ENCODE measurements at regions not wholly inside any gene's neighbourhood (a gene's known extent, or its start where the extent isn't known, plus 50 kb on each side); places are given as distances from the start of the nearest gene placed in this dataset.

- no peak for TF ChIP-seq POLR2A (IDR thresholded peaks at IDR 0.05)
- no peak for TF ChIP-seq CTCF (IDR thresholded peaks at IDR 0.05 in 4 of 5, conservative IDR thresholded peaks at IDR 0.05 in 1 of 5)
- no peaks in the 10 kb centered on the region for H3K4me1 ChIP-seq
- DNase-seq = no peak
- in situ Hi-C loops (cut with MboI; ENCODE audit: low sequenced_read_pairs in 4 of 4) (no loop called here), intact Hi-C loops (cut with DNase I; ENCODE audit: low total_unique reads) (no loop called here)
- H3K27me3 ChIP-seq = no peaks in the 10 kb centered on the region
- no peaks in the 10 kb centered on the region for H3K36me3 ChIP-seq
- H3K4me3 ChIP-seq = no peak overlapping the region
- no peak overlapping the region for H3K27ac ChIP-seq
- no peaks in the 10 kb centered on the region for H3K9me3 ChIP-seq
- ATAC-seq = no peak
Observed at GRCh38 chr12:30090258-30090657, 306.5 kb upstream of the TMTC1 start.

DNA sequence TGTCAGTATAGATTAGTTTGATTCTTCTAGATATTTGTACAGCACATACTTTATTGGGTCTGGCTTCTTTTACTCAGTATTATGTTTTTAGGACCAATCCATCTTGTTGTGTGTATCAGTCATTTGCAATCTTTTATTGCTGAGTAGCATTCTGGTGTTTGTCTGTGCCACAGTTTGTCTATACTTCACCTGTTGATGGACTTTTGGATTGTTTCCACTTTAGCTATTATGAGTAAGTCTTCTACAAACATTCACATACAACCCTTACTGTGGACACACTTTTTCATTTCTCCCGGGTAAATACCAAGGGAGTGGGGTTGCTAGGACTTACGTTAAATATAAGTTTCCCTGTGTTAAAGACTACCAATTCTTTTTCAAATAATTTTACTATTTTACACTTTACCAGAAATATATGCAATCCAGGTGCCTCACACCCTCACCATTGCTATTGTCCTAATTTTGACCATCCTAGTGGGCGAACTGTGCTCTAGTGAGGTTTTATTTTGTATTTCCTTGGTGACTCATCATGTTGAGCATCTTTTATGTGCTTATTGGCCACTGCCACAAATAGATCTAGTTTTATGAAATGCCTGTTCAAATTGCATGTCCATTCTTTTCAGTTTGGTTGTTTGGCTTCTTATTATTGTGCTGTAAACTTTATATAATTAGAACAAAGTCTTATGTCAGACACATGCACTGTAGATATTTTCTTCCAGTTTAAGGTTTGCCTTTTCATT, 304.7 kb upstream of the TMTC1 start:
- intact Hi-C loops (cut with DNase I; ENCODE audit: low total_unique reads) (no loop called here), in situ Hi-C loops (cut with MboI; ENCODE audit: low sequenced_read_pairs in 4 of 4) (no loop called here)
- Histone ChIP-seq H3K27ac (no peak overlapping the region), H3K27me3 (no peaks in the 10 kb centered on the region), H3K4me1 (no peaks in the 10 kb centered on the region), H3K9me3 (no peaks in the 10 kb centered on the region), H3K36me3 (no peaks in the 10 kb centered on the region), H3K4me3 (no peak overlapping the region)
- no peak for ATAC-seq
- DNase-seq = no peak
- no peak for TF ChIP-seq CTCF (IDR thresholded peaks at IDR 0.05 in 4 of 5, conservative IDR thresholded peaks at IDR 0.05 in 1 of 5)
- no peak for TF ChIP-seq POLR2A (IDR thresholded peaks at IDR 0.05)

DNA sequence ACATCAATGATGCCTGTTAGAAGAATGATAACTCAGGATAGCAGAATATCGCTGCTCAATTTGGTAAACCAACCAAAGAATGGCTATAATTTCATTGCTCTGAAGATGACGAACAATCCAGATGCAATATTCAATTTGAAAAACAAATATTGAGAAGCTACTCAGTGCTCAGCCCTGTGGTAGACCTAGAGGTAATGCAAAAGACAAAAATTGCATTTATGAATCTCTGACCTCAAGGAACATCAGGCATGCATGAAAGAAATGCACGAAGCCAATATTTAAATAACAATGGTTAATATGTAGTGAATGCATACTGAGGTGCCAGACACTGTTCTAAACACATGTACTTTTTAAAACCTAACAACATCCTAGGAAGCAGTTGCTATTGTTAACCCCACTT, 298.6 kb upstream of the TMTC1 start:
- H3K36me3 ChIP-seq = no peaks in the 10 kb centered on the region
- no peaks in the 10 kb centered on the region for H3K4me1 ChIP-seq
- in situ Hi-C loops (cut with MboI; ENCODE audit: low sequenced_read_pairs in 4 of 4) (no loop called here), intact Hi-C loops (cut with DNase I; ENCODE audit: low total_unique reads) (no loop called here)
- ATAC-seq (no peak), DNase-seq (no peak)
- H3K9me3 ChIP-seq = no peaks in the 10 kb centered on the region
- TF ChIP-seq POLR2A (IDR thresholded peaks at IDR 0.05) (no peak), CTCF (IDR thresholded peaks at IDR 0.05 in 4 of 5, conservative IDR thresholded peaks at IDR 0.05 in 1 of 5) (no peak)
- H3K4me3 ChIP-seq = no peak overlapping the region
- H3K27ac ChIP-seq = no peak overlapping the region
- H3K27me3 ChIP-seq = no peaks in the 10 kb centered on the region

GRCh38 chr12:30074916-30075315, 291.2 kb upstream of the TMTC1 start:
- no peak for DNase-seq
- intact Hi-C loops (cut with DNase I; ENCODE audit: low total_unique reads) = no loop called here
- H3K27ac ChIP-seq = no peak overlapping the region
- in situ Hi-C loops (cut with MboI; ENCODE audit: low sequenced_read_pairs in 4 of 4) = no loop called here
- H3K9me3 ChIP-seq = no peaks in the 10 kb centered on the region
- H3K36me3 ChIP-seq = no peaks in the 10 kb centered on the region
- no peak overlapping the region for H3K4me3 ChIP-seq
- H3K4me1 ChIP-seq = no peaks in the 10 kb centered on the region
- no peaks in the 10 kb centered on the region for H3K27me3 ChIP-seq
- ATAC-seq = no peak
- TF ChIP-seq CTCF (IDR thresholded peaks at IDR 0.05 in 4 of 5, conservative IDR thresholded peaks at IDR 0.05 in 1 of 5) (no peak), POLR2A (IDR thresholded peaks at IDR 0.05) (no peak)

DNA sequence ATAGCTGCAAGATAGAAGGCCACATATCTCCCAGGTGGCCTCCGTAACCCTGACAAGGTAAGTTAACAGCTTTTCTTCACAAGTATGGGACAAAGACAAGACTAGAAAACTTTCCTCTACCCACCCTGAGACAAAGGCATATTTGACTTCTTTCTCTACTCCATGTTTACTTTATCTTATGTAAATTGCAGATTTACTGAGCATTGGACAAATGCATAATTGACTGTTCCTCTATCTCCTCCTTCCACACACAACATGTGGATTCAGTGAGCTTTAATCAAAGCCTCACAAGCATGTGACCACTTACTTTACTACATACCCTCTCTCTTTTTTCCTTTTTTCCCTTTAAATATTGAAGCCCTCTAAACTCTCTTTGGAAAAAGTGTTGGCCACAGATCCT, 289.1 kb upstream of the TMTC1 start:
- no peak for DNase-seq
- no peak for ATAC-seq
- H3K27ac ChIP-seq = no peak overlapping the region
- TF ChIP-seq POLR2A (IDR thresholded peaks at IDR 0.05) = no peak
- no peak for TF ChIP-seq CTCF (IDR thresholded peaks at IDR 0.05 in 4 of 5, conservative IDR thresholded peaks at IDR 0.05 in 1 of 5)
- intact Hi-C loops (cut with DNase I; ENCODE audit: low total_unique reads) = no loop called here
- H3K9me3 ChIP-seq = no peaks in the 10 kb centered on the region
- no peaks in the 10 kb centered on the region for H3K27me3 ChIP-seq
- no peak overlapping the region for H3K4me3 ChIP-seq
- H3K4me1 ChIP-seq = no peaks in the 10 kb centered on the region
- no peaks in the 10 kb centered on the region for H3K36me3 ChIP-seq
- in situ Hi-C loops (cut with MboI; ENCODE audit: low sequenced_read_pairs in 4 of 4) = no loop called here
